GM12874 (cell line): ENCODE measurements at regions not wholly inside any gene's neighbourhood (a gene's known extent, or its start where the extent isn't known, plus 50 kb on each side); places are given as distances from the start of the nearest gene placed in this dataset.

Experiments used
- CTCF ChIP-seq: IDR thresholded peaks from 2 replicates; pipeline ENCODE4 v1.5.1; 2011; ENCODE audit warnings: low read depth, mild to moderate bottlenecking, control low read depth, low read length, moderate library complexity; ENCODE audit not compliant: insufficient read depth

GRCh38 chr10:85100495-85100894, 772.1 kb downstream of the CCSER2 start:
- no peak for TF ChIP-seq CTCF

GRCh38 chr10:85105614-85106255, 777.3 kb downstream of the CCSER2 start:
- peak; percentile 22; the same call in 1 of the 2 replicates for TF ChIP-seq CTCF

- no peak for TF ChIP-seq CTCF
Measured at GRCh38 chr10:85111271-85111670, 782.9 kb downstream of the CCSER2 start.

GRCh38 chr10:85124603-85125051, 796.2 kb downstream of the CCSER2 start:
- TF ChIP-seq CTCF = no peak

- TF ChIP-seq CTCF = no peak
Measured at GRCh38 chr10:85137253-85137652, 808.9 kb downstream of the CCSER2 start.

GRCh38 chr10:85138046-85138445, 809.7 kb downstream of the CCSER2 start:
- no peak for TF ChIP-seq CTCF

- TF ChIP-seq CTCF = no peak
Measured at GRCh38 chr10:85139124-85139523, 810.7 kb downstream of the CCSER2 start.
